Mesodermal cell (in vitro differentiated cells): ENCODE measurements at regions not wholly inside any gene's neighbourhood (a gene's known extent, or its start where the extent isn't known, plus 50 kb on each side); places are given as distances from the start of the nearest gene placed in this dataset.
"Not testable (repeated sequence)": the region's sequence is repeated elsewhere in the genome, so short reads cannot be mapped to it uniquely, and the experiment has no call there.

Source experiments
- H3K27ac ChIP-seq: 2 replicates; pipeline ENCODE4 v1.7.0; 2013; ENCODE audit warnings: mild to moderate bottlenecking, low read depth, low read length, moderate library complexity; ENCODE audit not compliant: severe bottlenecking
- H3K36me3 ChIP-seq: 2 replicates; pipeline ENCODE4 v1.7.1; 2013; ENCODE audit warnings: mild to moderate bottlenecking, low read length, moderate library complexity; ENCODE audit not compliant: control insufficient read depth, insufficient read depth
- H3K4me1 ChIP-seq: one replicate; pipeline ENCODE4 v1.7.1; 2013; ENCODE audit warnings: mild to moderate bottlenecking, low read length; ENCODE audit not compliant: insufficient read depth, control insufficient read depth, poor library complexity, severe bottlenecking
- H3K4me3 ChIP-seq: 2 replicates; pipeline ENCODE4 v1.7.0; 2013; ENCODE audit warnings: low read length, control low read depth, mild to moderate bottlenecking; ENCODE audit not compliant: insufficient read depth, poor library complexity, severe bottlenecking; ENCODE audit errors: extremely low read depth
- H3K9me3 ChIP-seq: 2 replicates; pipeline ENCODE4 v1.7.1; 2013; ENCODE audit warnings: mild to moderate bottlenecking, low read length, moderate library complexity; ENCODE audit not compliant: control insufficient read depth
- WGBS, 2 experiments: methylation state at CpG; one replicate each; pipeline ENCODE4 v1.1.5; 2013; ENCODE audit warnings: missing lambda C conversion rate in 2 of 2; ENCODE audit not compliant: insufficient coverage in 2 of 2; 5-methylcytosine and 5-hydroxymethylcytosine counted together

DNA sequence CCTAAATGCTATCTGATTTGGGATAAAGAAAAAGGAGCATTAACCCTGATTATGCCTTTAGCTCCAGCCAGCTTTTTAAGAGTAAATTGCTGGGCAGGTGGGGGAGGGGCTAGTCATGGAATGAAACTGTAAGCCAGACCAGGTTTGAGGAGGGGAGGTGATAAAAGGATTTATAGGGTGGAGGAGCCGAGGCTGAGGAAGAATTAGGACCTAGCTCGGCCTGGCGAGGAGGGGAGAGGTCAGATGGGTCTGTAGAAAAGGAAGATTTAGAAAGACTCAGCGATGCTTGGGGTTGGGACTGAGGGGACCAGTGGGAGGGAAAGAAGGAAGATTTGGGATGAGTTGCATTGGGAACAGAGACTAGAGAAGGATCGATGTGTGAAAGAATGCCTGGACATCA, 583.8 kb upstream of the MDGA2 start:
- H3K4me1 ChIP-seq, H3K36me3 ChIP-seq, H3K4me3 ChIP-seq, H3K27ac ChIP-seq, H3K9me3 ChIP-seq: not testable (repeated sequence)
- WGBS, 2 experiments: 71 to 73% methylated on average over 5 of the region's 5 CpGs

GRCh38 chr14:48258703-48259102, 583.3 kb upstream of the MDGA2 start:
- 82 to 94% methylated on average over 6 to 9 of the region's 9 CpGs for WGBS, 2 experiments
- not testable (repeated sequence) for H3K36me3 ChIP-seq, H3K27ac ChIP-seq

DNA sequence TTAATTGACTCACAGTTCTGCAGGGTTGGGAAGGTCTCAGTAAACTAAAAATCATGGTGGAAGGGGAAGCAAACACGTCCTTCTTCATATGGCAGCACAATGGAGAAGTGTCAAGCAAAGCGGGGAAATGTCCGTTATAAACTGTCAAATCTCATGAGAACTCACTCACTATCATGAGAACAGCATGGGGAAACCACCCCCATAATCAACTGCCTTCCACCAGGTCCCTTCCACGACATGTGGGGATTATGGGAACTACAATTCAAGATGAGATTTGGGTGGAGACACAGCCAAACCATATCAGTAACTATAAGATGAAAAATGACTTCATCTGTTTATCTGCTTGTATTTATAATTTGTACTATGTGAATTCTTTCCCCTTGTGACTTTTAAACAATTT, 577.6 kb upstream of the MDGA2 start:
- Histone ChIP-seq H3K9me3 (no peaks in the 10 kb centered on the region), H3K27ac (no peak overlapping the region), H3K4me3 (no peak overlapping the region), H3K36me3 (no peaks in the 10 kb centered on the region), H3K4me1 (no peaks in the 10 kb centered on the region)
- no CpG with 5 or more reads among the region's 4 CpGs for WGBS, 2 experiments

More at GRCh38 chr14:48258703-48259102, 583.3 kb upstream of the MDGA2 start:
- H3K4me3 ChIP-seq, H3K9me3 ChIP-seq, H3K4me1 ChIP-seq: not testable (repeated sequence)

- H3K4me3 ChIP-seq: no peak overlapping the region
- no peaks in the 10 kb centered on the region for H3K4me1 ChIP-seq
- no CpG with 5 or more reads among the region's 5 CpGs for WGBS, 2 experiments
- H3K36me3 ChIP-seq: no peaks in the 10 kb centered on the region
- no peaks in the 10 kb centered on the region for H3K9me3 ChIP-seq
- H3K27ac ChIP-seq: no peak overlapping the region
Observed at GRCh38 chr14:48251290-48251689, 575.9 kb upstream of the MDGA2 start.

DNA sequence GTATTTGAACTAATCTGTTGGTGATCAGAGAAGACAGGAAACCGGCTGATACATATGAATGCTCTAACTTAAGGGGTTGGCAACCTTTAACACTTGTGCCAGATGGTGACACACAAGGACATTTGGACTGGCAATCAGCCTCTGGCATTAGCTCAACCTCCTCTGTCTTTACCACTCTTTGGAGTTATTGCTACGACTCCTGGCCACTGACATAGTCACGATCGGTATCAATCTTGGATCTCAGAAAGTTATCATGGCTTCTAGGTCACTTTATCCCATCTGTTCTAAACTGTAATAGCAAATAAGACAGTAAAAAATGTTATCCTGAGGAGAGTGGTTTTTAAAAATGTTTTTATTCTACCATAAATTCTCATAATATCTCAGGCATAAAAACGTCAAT, 575.2 kb upstream of the MDGA2 start:
- H3K36me3 ChIP-seq: no peaks in the 10 kb centered on the region
- H3K4me3 ChIP-seq: no peak overlapping the region
- WGBS, 2 experiments: 93% methylated on average over 2 of the region's 5 CpGs; no CpG with 5 or more reads in 1 of the 2 experiments
- no peaks in the 10 kb centered on the region for H3K4me1 ChIP-seq
- no peak overlapping the region for H3K27ac ChIP-seq
- H3K9me3 ChIP-seq: no peaks in the 10 kb centered on the region

- Histone ChIP-seq H3K4me3 (no peak overlapping the region), H3K36me3 (no peaks in the 10 kb centered on the region), H3K27ac (no peak overlapping the region), H3K9me3 (no peaks in the 10 kb centered on the region), H3K4me1 (no peaks in the 10 kb centered on the region)
- 89% methylated on average over 1 of the region's 2 CpGs; no CpG with 5 or more reads in 1 of the 2 experiments for WGBS, 2 experiments
Observed at GRCh38 chr14:48247977-48248376, 572.6 kb upstream of the MDGA2 start.

DNA sequence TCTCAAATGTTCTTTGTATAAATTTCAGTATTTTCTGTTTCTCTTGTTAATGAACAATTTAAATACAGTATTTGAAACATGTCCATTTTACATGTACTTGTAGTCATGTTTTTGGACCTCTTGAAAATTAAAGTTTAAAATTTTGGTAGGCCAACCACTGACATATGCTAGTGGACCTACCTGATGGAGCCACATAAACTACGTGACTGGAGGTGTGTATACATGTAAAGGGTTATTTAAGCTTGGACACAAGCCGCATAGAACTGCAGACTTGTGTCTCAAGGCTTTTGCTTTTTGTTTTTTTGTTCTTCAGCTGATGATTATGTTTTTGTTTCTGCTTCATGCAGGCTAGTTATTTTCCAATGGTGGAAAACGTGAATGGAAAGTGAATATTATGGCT, 568.5 kb upstream of the MDGA2 start:
- no peaks in the 10 kb centered on the region for H3K36me3 ChIP-seq
- no peak overlapping the region for H3K27ac ChIP-seq
- no peaks in the 10 kb centered on the region for H3K9me3 ChIP-seq
- WGBS, 2 experiments: 89 to 94% methylated on average over 2 to 3 of the region's 3 CpGs
- H3K4me3 ChIP-seq: no peak overlapping the region
- no peaks in the 10 kb centered on the region for H3K4me1 ChIP-seq

DNA sequence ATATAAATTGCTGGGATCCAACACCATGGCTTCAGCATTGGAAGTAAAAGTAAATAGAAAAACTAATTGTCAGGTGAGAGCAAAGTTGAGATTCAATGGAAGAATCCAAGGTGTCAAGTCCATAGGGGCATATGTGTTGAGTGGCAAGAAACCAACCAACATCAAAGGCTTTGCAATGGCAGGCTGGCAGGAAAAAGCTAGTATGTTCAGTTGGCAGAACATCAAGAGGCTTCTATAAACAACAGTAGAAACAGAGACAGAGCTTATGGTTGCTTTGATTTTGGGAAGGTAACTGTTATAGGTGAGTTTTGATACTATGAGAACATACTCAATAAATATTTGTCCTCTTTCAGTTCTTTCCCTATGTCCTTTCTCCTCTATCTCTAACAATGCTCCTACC, 553.7 kb upstream of the MDGA2 start:
- H3K4me1 ChIP-seq: no peaks in the 10 kb centered on the region
- no peaks in the 10 kb centered on the region for H3K9me3 ChIP-seq
- H3K27ac ChIP-seq: no peak overlapping the region
- no peaks in the 10 kb centered on the region for H3K36me3 ChIP-seq
- no peak overlapping the region for H3K4me3 ChIP-seq

DNA sequence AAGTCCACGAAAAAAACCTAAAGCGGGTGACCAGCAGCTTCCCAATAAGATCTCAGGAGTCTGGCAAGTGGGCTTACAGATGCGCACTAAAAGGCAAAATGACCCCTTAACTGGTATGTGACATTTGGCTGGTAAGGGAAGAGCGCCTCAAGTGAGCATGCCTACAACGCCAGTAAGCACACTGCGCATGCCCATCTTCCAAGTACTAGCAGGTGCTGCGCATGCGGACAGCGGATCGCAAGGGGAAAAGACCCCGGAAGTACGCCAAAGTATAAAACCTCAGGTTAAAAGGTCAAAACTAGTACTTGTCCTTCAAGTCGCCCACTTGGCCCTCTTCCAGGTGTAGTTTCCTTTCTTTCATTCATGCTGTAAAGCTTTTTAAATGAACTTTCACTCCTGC, 518.5 kb upstream of the MDGA2 start:
- H3K4me1 ChIP-seq: no peaks in the 10 kb centered on the region
- H3K9me3 ChIP-seq: no peaks in the 10 kb centered on the region
- H3K36me3 ChIP-seq: no peaks in the 10 kb centered on the region
- H3K4me3 ChIP-seq: no peak overlapping the region
- H3K27ac ChIP-seq: no peak overlapping the region
- WGBS, 2 experiments: 94 to 98% methylated on average over 12 to 13 of the region's 13 CpGs

DNA sequence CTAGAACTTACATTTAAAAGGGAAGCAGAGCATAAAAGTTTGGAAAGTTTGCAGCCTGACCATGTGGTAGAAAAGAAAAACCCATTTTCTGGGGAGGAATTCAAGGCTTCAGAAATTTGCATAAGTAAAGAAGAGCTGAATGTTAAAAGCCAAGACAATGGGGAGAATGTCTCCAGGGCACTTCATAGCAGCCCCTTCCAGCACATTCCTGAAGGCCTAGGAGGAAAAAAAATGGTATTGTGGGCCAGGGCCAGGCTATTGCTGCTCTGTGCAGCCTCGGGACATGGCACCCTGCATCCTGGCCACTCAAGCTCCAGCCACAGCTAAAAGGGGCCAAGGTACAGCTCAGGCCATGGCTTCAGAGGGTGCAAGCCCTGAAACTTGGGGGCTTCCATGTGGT, 474.2 kb upstream of the MDGA2 start:
- H3K4me1 ChIP-seq, H3K4me3 ChIP-seq, H3K36me3 ChIP-seq, H3K9me3 ChIP-seq, H3K27ac ChIP-seq: not testable (repeated sequence)
- 50 to 60% methylated on average over 1 of the region's 1 CpG for WGBS, 2 experiments

DNA sequence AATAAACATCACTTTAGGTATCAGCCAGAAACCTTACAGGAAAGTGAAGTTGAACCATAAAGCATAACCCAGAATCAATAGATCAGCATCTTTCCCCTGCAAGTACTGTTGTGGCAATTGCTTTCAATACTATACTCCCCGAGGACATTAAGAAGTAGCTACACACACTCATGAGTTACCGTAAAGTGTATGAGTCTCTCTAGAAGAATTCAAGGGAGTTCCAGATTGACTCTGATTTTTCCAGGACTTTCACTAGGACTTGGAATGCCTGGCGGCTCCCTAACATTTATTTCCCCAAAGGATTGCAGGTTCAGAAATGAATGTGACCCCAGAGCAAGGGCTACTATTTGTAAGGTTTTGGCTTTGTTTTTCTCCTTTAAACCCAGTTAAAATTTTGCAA, 465.4 kb upstream of the MDGA2 start:
- WGBS, 2 experiments: 100% methylated on average over 2 to 3 of the region's 3 CpGs
- H3K27ac ChIP-seq: no peak overlapping the region
- no peaks in the 10 kb centered on the region for H3K4me1 ChIP-seq
- H3K9me3 ChIP-seq: no peaks in the 10 kb centered on the region
- no peak overlapping the region for H3K4me3 ChIP-seq
- H3K36me3 ChIP-seq: no peaks in the 10 kb centered on the region

DNA sequence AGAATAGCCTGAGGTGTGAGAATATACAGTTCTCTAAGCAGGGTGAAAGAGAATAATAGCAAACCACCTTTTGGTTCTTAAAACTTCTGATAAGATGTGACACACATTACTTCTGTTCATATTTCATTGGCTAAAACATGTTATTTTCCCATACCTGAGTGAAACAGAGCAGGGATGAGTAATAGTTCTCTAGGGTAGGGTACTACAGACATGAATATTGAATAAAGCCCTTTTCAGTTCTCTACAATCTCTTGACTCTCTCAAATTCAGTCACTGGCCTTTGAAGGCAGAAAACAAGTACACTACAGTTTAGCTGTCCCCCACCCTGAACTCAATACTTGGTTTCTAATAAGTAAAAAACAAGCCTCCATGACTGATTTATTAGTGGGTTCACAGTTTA, 454.1 kb upstream of the MDGA2 start:
- Histone ChIP-seq H3K36me3 (no peaks in the 10 kb centered on the region), H3K27ac (no peak overlapping the region), H3K4me3 (no peak overlapping the region), H3K4me1 (no peaks in the 10 kb centered on the region), H3K9me3 (no peaks in the 10 kb centered on the region)
